ENCODE measurements at regions not wholly inside any gene's neighbourhood (a gene's known extent, or its start where the extent isn't known, plus 50 kb on each side); places are given as distances from the start of the nearest gene placed in this dataset.

GRCh38 chr20:22418738-22419137 lies 165.6 kb downstream of the FOXA2 start:
- DNase-seq (ENCODE audit: low read depth in 1 of 2, low spot score in 2 of 2) = no peak
- POLR2A ChIA-PET (ENCODE audit: partially characterized antibody) = no interaction called here
- CTCF ChIA-PET (ENCODE audit: partially characterized antibody) = interaction anchor here (1.3 kb wide), 1 partner anchor 9 kb away, joined by 3 read pairs; no protein-coding TSS in a partner anchor
- H3K14ac ChIP-seq (ENCODE audit: insufficient read length) = no peak overlapping the region
- H3K4me3 ChIP-seq (ENCODE audit: extremely low read depth in 1 of 4, insufficient read depth in 2 of 4, low read depth in 3 of 4, low read length in 4 of 4) = no peak overlapping the region
- no peak for FAIRE-seq
- H3K27ac ChIP-seq (ENCODE audit: low read depth, low read length) = no peak overlapping the region
- no peak overlapping the region for H2BK15ac ChIP-seq (ENCODE audit: low read length)
- no peaks in the 10 kb centered on the region for H3K23me2 ChIP-seq (ENCODE audit: low read depth, low read length)
- no peak overlapping the region for H3K4me2 ChIP-seq (ENCODE audit: insufficient read depth in 1 of 2, low read depth in 2 of 2, low read length in 2 of 2)
- no peak overlapping the region for H4K5ac ChIP-seq (ENCODE audit: insufficient read length, low read depth, low read length)
- H3K18ac ChIP-seq (ENCODE audit: extremely low read depth, low read length) = no peak overlapping the region
- no peak overlapping the region for H3K4ac ChIP-seq (replicated peaks; ENCODE audit: insufficient read length, low read depth, low read length)
- H2BK5ac ChIP-seq (ENCODE audit: low read depth, low read length) = no peak overlapping the region
- peaks cover 0 to 9% (median 6%) of the 10 kb centered on the region in 4 experiments; a peak in 5 of 7 replicates for H3K27me3 ChIP-seq (replicated peaks in 1 of 4; ENCODE audit: control insufficient read depth in 3 of 4, extremely low read depth in 1 of 4, insufficient read depth in 3 of 4, low read length in 3 of 4)
- H3K23ac ChIP-seq (ENCODE audit: insufficient read length) = no peak overlapping the region
- no peaks in the 10 kb centered on the region for H4K20me1 ChIP-seq (replicated peaks in 1 of 2; ENCODE audit: control insufficient read depth in 1 of 2, insufficient read depth in 2 of 2, low read length in 2 of 2)
- H2BK120ac ChIP-seq (replicated peaks; ENCODE audit: low read depth, low read length) = no peak overlapping the region
- no peaks in the 10 kb centered on the region for H3K79me2 ChIP-seq (ENCODE audit: control insufficient read depth in 1 of 2, insufficient read depth in 2 of 2, low read length in 2 of 2)
- H3K56ac ChIP-seq (replicated peaks; ENCODE audit: insufficient read length, low read depth, low read length) = no peak overlapping the region
- no peak for TF ChIP-seq TAF1 (IDR thresholded peaks at IDR 0.05; ENCODE audit: low read depth, low read length)
- H3K36me3 ChIP-seq (ENCODE audit: control insufficient read depth in 2 of 4, insufficient read depth in 4 of 4, low read length in 3 of 4) = no peaks in the 10 kb centered on the region
- no peak overlapping the region for H2BK20ac ChIP-seq (ENCODE audit: low read length)
- H4K8ac ChIP-seq (ENCODE audit: extremely low read depth, insufficient read depth, low read length) = no peak overlapping the region
- WGBS, 2 experiments (ENCODE audit: extremely low coverage in 1 of 2, insufficient coverage in 1 of 2, insufficient read length in 1 of 2, insufficient replicate concordance in 2 of 2, low coverage in 1 of 2, low lambda C conversion rate in 2 of 2, missing lambda C conversion rate in 1 of 2) = 86% methylated on average over 2 of the region's 2 CpGs; no CpG with 5 or more reads in 1 of the 2 experiments
- H2AFZ ChIP-seq (ENCODE audit: low read length) = no peak overlapping the region
- no peaks in the 10 kb centered on the region for H3K79me1 ChIP-seq (ENCODE audit: low read depth, low read length)
- no peak overlapping the region for H2AK5ac ChIP-seq (ENCODE audit: low read depth, low read length)
- no peaks in the 10 kb centered on the region for H3K9me3 ChIP-seq (ENCODE audit: insufficient read depth in 2 of 2, low read depth in 1 of 2, low read length in 1 of 2)
- no peak overlapping the region for H3K9ac ChIP-seq (replicated peaks in 1 of 4; ENCODE audit: extremely low read depth in 1 of 4, low read depth in 3 of 4, low read length in 3 of 4)
- no peak overlapping the region for H4K91ac ChIP-seq (replicated peaks; ENCODE audit: insufficient read length, low read length)
- no peak overlapping the region for H2BK12ac ChIP-seq (ENCODE audit: low read depth, low read length)
- no peaks in the 10 kb centered on the region for H3K4me1 ChIP-seq (replicated peaks in 1 of 4; ENCODE audit: control insufficient read depth in 3 of 4, insufficient read depth in 4 of 4, low read length in 3 of 4)

Data from H1 (cell line).